Vagina (tissue), 2 donors: ENCODE measurements at regions not wholly inside any gene's neighbourhood (a gene's known extent, or its start where the extent isn't known, plus 50 kb on each side); places are given as distances from the start of the nearest gene placed in this dataset.

Experiments
- DNase-seq, 2 donors: peaks; one replicate each; pipeline ENCODE4 v3.0.0-alpha.2; 2017; ENCODE audit errors: extremely low spot score in 2 of 2
- H3K27ac ChIP-seq: fragments of 200-600 bp; sonication (generic); one replicate; pipeline ENCODE4 v1.5.1; 2019
- H3K27me3 ChIP-seq: fragments of 200-600 bp; sonication (generic); one replicate; pipeline ENCODE4 v1.5.1; 2019
- H3K36me3 ChIP-seq, 2 donors: fragments of 200-600 bp; sonication (generic); one replicate each; pipeline ENCODE4 v1.5.1; 2017 to 2019
- H3K4me1 ChIP-seq: fragments of 200-600 bp; sonication (generic); one replicate; pipeline ENCODE4 v1.5.1; 2019
- H3K4me3 ChIP-seq, 2 donors: fragments of 200-600 bp; sonication (generic); 1 replicate in 1 of 2; 2 replicates in 1 of 2; pipeline ENCODE4 v1.5.1; 2016 to 2019
- H3K9me3 ChIP-seq: fragments of 200-600 bp; sonication (generic); one replicate; pipeline ENCODE4 v1.5.1; 2019
- CTCF ChIP-seq, 3 experiments: fragments of 450-650 bp in 2 of 3; fragments of 200-600 bp in 1 of 3; sonication (generic) in 1 of 3; IDR thresholded peaks; one replicate each; pipeline ENCODE4 v1.5.1; 2017 to 2019; ENCODE audit warnings: antibody characterized with exemption in 3 of 3, mild to moderate bottlenecking in 2 of 3, moderate library complexity in 2 of 3
- POLR2A ChIP-seq, 2 donors: fragments of 450-650 bp; IDR thresholded peaks; one replicate each; pipeline ENCODE4 v1.6.1; 2017; ENCODE audit warnings: antibody characterized with exemption in 2 of 2, mild to moderate bottlenecking in 2 of 2, moderate library complexity in 2 of 2
- POLR2AphosphoS5 ChIP-seq, 2 donors: sonication (generic); formaldehyde crosslinking; IDR thresholded peaks; one replicate each; pipeline ENCODE4 v1.9.0; 2017; ENCODE audit warnings: antibody characterized with exemption in 2 of 2, mild to moderate bottlenecking in 2 of 2, low read depth in 1 of 2; ENCODE audit not compliant: insufficient read depth in 1 of 2
- intact Hi-C: fragments of 100-400 bp; cut with DNase I; formaldehyde crosslinking; loops from one replicate; pipeline ENCODE4 v1.15.1; 2023

- intact Hi-C loops: no loop called here
- no peak for DNase-seq
Measured at GRCh38 chr2:234273887-234274584, 222.8 kb downstream of the ARL4C start.

GRCh38 chr2:234272069-234272850, 221.8 kb downstream of the SPP2 start:
- intact Hi-C loops: no loop called here

More at GRCh38 chr2:234273887-234274584, 222.8 kb downstream of the ARL4C start:
- Histone ChIP-seq H3K9me3 (no peaks in the 10 kb centered on the region), H3K36me3 (no peaks in the 10 kb centered on the region), H3K27ac (no peak overlapping the region), H3K27me3 (no peaks in the 10 kb centered on the region), H3K4me1 (no peaks in the 10 kb centered on the region), H3K4me3 (no peak overlapping the region)
- no peak for TF ChIP-seq POLR2AphosphoS5 (IDR thresholded peaks at IDR 0.05; ENCODE audit: insufficient read depth in 1 of 2, low read depth in 1 of 2)
- no peak for TF ChIP-seq POLR2A (IDR thresholded peaks at IDR 0.05)
- no peak for TF ChIP-seq CTCF (IDR thresholded peaks at IDR 0.05)

GRCh38 chr2:234271338-234271737, 220.8 kb downstream of the SPP2 start:
- no peaks in the 10 kb centered on the region for H3K27me3 ChIP-seq
- no peak overlapping the region for H3K4me3 ChIP-seq
- H3K27ac ChIP-seq: no peak overlapping the region
- H3K9me3 ChIP-seq: no peaks in the 10 kb centered on the region
- H3K36me3 ChIP-seq: no peaks in the 10 kb centered on the region
- no peak for TF ChIP-seq POLR2A (IDR thresholded peaks at IDR 0.05)
- intact Hi-C loops: no loop called here
- no peaks in the 10 kb centered on the region for H3K4me1 ChIP-seq
- DNase-seq: no peak

More at GRCh38 chr2:234272069-234272850, 221.8 kb downstream of the SPP2 start:
- Histone ChIP-seq H3K27me3 (no peaks in the 10 kb centered on the region), H3K9me3 (no peaks in the 10 kb centered on the region), H3K36me3 (no peaks in the 10 kb centered on the region), H3K4me3 (no peak overlapping the region), H3K4me1 (no peaks in the 10 kb centered on the region), H3K27ac (no peak overlapping the region)
- TF ChIP-seq POLR2AphosphoS5 (IDR thresholded peaks at IDR 0.05; ENCODE audit: insufficient read depth in 1 of 2, low read depth in 1 of 2) (no peak), CTCF (IDR thresholded peaks at IDR 0.05) (no peak), POLR2A (IDR thresholded peaks at IDR 0.05) (no peak)
- no peak for DNase-seq

GRCh38 chr2:234269769-234270204, 219.3 kb downstream of the SPP2 start:
- Histone ChIP-seq H3K27ac (no peak overlapping the region), H3K36me3 (no peaks in the 10 kb centered on the region), H3K27me3 (no peaks in the 10 kb centered on the region), H3K4me1 (no peaks in the 10 kb centered on the region), H3K4me3 (no peak overlapping the region), H3K9me3 (no peaks in the 10 kb centered on the region)
- no peak for DNase-seq
- intact Hi-C loops: no loop called here
- no peak for TF ChIP-seq POLR2A (IDR thresholded peaks at IDR 0.05)
- no peak for TF ChIP-seq CTCF (IDR thresholded peaks at IDR 0.05)
- TF ChIP-seq POLR2AphosphoS5 (IDR thresholded peaks at IDR 0.05; ENCODE audit: insufficient read depth in 1 of 2, low read depth in 1 of 2): no peak

GRCh38 chr2:234267534-234267933, 217.0 kb downstream of the SPP2 start:
- Histone ChIP-seq H3K9me3 (no peaks in the 10 kb centered on the region), H3K4me1 (no peaks in the 10 kb centered on the region), H3K27ac (no peak overlapping the region), H3K27me3 (no peaks in the 10 kb centered on the region), H3K4me3 (no peak overlapping the region), H3K36me3 (no peaks in the 10 kb centered on the region)
- DNase-seq: no peak
- intact Hi-C loops: no loop called here
- no peak for TF ChIP-seq CTCF (IDR thresholded peaks at IDR 0.05)
- no peak for TF ChIP-seq POLR2AphosphoS5 (IDR thresholded peaks at IDR 0.05; ENCODE audit: insufficient read depth in 1 of 2, low read depth in 1 of 2)
- TF ChIP-seq POLR2A (IDR thresholded peaks at IDR 0.05): no peak
